ENCODE measurements at regions not wholly inside any gene's neighbourhood (a gene's known extent, or its start where the extent isn't known, plus 50 kb on each side); places are given as distances from the start of the nearest gene placed in this dataset.
"Not testable (repeated sequence)": the region's sequence is repeated elsewhere in the genome, so short reads cannot be mapped to it uniquely, and the experiment has no call there.

DNA sequence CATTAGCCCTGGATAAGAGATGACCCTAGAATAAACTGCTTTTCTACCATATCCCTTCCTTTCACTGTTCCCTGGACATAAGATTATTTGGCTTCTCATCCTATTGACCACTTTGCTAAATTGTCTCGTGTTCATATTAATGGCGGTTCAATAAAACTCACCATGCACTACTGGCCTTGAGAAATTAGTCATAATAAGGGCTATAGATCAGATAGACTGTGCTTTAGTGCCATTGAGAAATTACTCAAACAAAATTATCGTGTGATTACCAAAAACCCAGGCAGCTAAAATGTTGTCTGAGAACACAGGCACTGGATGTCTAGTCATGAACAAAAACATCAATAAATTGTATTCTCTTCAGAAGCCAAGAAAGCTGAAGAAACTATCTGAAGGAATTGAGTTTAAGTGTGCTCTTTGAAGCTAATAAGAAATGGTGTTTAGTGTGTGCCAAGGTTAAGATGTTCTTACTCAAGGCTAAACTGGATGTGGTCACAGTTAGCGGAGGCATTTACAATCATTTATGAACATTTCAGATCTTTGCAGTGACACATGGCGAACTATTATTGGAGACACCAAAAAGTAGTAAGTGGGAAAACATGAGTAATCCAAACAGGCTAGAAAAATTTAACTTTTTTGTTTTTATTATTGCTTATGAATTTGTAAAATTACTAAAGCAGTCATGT lies 460.4 kb upstream of the RORB start:
- DNase-seq: no peak

DNA sequence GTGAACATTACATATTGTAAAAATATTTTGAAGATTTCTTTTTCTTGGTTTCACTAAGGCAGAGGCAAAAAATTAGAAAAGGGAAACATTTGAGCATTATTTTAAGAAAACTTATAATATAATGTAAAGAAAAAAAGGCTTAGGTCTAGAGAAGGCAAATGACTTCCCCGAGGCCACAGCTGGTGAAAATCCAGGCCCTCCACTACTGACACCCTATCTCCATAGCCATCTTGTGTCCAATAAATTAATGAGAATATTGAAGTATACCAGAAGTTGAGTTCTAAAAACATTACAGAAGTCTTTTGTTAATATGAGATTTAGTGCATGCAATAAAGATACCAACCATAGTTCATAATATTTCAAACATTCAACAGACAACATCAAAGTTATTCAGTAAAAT lies 459.9 kb upstream of the RORB start:
- no peak for DNase-seq

DNA sequence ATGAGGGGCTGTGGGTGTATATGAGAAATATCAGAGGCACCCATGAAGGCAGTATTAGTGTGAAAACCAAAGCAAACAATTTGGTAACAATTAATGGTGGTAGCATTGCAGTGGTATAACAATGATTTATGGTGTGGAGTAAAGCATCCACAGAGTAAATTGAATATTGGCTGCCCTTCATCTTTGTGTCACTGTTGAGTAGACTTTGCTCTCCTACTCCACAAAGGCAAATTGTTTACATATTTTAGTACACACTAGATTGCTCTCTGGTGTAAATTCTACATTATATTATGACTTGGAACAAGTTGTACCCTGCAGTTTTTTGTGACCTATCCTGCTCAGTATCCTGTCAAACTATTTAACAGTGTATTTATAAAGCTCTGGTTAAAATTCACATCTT lies 455.5 kb upstream of the RORB start:
- no peak for DNase-seq

DNA sequence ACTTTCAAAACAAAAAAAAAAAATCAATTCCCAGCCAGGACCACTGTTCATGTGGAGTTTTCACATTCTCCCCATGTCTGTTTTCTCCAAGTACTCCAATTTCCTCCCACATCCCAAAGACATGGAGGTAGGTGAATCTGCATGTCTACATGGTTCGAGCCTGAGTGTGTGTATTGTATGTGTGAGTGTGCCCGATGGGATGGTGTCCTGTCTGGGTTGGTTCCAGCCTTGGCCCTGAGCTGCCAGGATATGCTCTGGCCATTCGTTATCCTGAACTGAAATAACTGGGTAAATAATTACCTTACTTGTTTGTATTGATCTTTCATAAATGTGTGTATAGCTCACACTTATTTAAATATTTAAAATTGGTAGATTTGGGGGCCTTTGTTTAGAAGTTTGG lies 452.3 kb upstream of the RORB start:
- DNase-seq: no peak

DNA sequence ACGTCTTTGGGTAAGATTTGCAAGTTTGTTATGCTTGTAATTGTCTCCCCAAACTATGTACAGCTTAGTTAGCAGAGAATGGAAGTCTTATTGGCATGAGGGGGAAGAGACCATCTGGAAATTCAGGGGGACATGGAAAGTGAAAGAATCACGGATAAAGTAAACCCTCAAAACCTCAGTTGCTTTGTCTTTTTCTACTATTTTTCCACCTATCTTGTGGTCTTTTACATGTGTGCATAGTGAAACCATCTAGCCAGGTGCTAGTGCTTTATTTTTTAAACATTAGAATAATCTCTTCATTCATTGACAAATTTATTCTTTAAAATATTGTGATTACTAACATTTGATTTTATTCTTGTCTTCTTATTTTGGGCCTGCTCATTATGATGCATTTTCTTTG lies 441.1 kb upstream of the RORB start:
- no peak for DNase-seq

DNA sequence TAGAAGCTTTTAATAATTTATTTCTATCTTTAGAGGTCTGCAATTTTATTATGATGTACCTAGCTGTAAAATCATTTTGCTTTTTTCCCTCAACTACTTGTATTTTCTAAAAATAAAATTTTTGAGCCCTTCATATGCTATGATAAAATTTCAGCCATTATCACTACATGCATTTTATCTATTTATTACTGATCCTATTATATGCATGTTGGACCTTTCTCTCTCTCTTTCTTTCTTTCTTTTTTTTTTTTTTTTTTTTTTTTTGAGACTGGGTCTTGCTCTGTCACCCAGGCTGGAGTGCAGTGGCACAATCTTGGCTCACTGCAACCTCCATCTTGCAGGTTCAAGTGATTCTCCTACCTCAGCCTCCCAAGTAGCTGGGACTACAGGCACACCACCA lies 440.1 kb upstream of the RORB start:
- DNase-seq: not testable (repeated sequence)

DNA sequence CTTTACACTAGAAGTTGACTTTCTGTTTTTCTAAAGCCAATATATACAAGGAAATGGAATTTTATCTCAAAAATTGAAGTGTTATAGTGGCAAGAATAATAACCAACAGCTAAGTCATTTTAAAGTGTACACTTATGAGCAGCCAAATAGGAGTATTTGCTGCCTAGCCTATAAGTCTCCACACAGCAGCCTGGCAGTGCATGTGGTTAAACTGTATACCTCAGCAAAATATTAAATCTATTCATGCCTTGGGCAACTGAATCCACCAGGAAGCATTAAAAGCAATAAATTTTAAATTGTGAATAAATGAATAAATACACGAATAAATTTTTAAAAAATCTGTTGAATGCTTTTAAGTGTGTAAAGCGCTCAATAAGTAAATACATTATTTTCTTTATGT lies 432.4 kb upstream of the RORB start:
- no peak for DNase-seq

DNA sequence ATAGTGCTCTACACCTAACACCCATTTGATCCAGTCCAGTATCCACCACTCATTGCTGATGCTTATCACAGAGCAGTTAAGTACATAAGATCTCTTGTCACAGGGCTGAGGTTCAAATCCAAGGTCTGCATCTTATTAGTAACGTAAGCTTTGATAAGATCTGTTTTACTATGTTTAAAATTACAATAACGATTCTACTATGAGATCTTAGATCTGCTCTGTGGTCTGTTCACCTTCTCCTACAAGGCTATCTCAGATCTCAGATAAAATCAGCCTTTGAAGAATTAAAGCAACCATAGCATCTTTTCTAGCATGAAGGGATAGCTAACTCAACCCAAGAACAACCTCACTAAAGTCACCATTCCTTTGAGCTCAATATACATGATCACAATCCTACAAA lies 431.0 kb upstream of the RORB start:
- no peak for DNase-seq

DNA sequence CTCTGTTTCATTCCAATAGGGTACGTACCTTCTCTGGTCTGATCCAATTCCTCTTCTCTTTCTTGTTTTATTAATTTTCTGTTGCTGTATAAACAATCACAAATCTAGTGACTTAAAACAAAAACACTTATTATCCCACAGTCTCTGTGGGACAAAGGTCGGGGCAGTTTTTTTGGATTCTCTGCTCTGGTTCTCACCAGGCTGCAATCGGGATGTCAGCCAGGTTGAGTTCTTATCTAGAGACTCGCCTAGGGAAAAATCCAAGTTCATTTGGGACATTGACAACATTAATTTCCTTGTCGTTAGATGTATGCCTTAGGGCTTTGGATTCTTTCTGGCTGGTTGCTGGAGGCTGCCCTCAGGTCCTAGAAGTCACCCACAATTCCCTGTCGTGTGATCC lies 430.5 kb upstream of the RORB start:
- DNase-seq: no peak

DNA sequence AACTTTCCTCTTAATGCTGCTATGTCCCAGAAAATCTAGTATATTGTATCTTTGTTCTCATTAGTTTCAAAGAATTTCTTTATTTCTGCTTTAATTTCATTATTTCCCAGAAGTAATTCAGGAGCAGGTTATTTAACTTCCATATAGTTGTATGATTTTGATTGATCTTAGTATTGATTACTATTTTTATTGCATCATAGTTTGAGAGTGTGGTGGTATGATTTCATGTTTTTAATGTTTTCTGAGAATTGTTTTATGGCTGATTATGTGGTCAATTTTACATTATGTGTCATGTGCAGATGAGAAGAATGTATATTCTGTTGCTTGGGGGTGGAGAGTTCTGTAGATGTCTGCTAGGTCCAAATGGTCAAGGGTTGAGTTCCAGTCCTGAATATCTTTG lies 425.6 kb upstream of the RORB start:
- DNase-seq: no peak

DNA sequence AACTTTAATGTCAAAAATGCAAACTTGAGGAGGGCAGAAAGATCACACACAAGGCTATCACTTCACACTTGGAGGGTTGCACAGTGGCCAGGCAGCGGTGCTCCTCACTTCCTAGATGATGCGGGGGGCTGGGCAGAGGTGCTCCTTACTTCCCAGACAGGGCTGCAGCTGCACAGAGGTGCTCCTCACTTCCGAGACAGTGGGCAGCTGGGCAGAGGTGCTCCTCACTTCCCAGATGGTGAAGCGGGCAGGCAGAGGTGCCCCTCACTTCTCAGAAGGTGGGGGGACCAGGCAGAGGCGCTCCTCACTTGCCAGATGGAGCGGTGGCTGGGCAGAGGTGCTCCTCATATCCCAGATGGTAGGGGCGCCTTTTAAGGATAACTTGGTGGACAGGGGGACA lies 423.2 kb upstream of the RORB start:
- DNase-seq: no peak

DNA sequence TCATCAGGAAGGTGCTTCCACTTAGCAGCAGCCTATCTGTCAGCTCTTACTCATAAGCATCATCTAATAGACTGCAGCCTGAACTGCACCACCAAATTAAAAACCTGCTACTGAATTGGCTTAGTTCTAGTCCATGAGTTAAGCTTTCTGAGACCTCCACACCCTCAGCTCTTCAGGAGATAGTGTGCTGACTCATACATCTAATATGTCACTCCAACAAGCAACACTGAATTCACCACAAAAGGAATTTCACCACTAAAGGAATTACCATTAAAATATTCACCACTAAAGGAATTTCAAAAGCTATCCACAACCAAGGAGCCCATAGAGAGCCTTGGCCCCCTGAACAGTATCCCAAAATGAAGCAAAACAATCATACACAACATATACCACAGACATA lies 418.5 kb upstream of the RORB start:
- no peak for DNase-seq

DNA sequence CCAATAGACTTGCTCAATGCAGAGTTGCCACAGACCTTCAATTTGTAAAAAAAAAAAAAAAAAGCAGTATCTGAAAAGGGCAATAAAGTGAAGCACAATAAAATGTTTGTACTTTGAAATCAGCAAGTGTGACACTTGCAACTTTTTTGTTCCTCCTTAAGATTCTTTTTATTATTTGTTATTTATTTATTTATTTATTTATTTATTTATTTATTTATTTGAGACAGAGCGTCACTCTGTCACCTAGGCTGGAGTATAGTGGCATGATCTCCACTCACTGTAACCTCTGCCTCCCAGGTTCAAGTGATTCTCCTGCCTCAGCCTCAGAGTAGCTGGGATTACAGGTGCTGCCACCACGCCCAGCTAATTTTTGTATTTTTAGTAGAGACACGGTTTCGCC lies 416.5 kb upstream of the RORB start:
- DNase-seq: not testable (repeated sequence)

DNA sequence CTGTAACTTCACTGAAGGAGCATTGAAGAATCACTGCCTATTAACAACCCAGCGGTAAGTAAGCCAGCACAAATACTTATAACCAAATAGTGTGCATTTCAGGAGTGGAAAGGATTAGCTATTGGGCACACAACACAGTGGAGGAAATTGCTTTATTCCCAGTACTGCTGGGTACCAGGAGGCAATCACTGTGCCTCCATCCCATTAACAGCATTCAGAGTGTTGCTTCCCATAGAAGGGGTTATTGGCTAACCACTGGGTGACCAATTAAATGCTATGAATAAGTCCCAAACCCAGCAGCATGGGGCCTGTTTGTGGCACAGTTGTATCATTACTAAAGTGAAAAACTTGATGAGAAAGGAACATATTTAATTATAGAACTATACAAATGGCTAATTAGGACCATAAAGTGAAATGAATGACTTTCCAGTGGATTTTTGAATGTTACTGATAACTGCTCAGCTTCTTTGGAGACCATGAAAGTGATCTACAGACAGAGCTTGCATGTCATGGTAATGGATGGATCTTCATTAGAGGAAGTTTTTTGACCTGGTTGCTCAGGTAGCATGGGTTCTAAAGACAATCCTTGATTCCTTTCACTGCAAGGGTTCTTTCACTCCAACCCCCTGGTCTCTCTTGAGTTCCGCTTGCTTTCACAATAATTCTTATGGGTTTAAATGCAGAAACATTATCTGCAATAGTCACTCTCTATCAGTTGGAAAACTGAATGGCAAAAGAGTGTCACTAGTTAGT lies 413.3 kb upstream of the RORB start:
- DNase-seq: no peak

DNA sequence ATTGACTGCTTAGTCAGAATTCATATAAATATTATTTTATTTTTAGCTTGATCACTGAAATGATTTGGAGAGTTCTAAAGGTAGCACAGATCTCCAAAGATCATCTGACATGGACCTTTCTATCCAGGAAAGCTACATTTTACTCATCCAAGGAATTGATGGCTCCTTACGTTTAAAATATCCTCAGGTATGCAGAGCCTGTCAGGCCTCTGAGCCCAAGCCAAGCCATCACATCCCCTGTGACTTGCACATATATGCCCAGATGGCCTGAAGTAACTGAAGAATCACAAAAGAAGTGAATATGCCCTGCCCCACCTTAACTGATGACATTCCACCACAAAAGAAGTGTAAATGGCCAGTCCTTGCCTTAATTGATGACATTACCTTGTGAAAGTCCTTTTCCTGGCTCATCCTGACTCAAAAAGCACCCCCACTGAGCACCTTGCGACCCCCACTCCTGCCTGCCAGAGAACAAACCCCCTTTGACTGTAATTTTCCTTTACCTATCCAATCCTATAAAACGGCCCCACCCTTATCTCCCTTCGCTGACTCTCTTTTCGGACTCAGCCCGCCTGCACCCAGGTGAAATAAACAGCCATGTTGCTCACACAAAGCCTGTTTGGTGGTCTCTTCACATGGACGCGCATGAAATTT lies 411.6 kb upstream of the RORB start:
- DNase-seq: not testable (repeated sequence)

DNA sequence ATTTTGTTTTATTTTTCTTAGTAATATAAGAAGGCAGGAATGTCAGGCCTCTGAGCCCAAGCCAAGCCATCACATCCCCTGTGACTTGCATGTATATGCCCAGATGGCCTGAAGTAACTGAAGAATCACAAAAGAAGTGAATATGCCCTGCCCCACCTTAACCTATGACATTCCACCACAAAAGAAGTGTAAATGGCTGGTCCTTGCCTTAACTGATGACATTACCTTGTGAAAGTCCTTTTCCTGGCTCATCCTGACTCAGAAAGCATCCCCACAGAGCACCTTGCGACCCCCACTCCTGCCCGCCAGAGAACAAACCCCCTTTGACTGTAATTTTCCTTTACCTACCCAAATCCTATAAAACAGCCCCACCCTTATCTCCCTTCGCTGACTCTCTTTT lies 406.2 kb upstream of the RORB start:
- DNase-seq: not testable (repeated sequence)

DNA sequence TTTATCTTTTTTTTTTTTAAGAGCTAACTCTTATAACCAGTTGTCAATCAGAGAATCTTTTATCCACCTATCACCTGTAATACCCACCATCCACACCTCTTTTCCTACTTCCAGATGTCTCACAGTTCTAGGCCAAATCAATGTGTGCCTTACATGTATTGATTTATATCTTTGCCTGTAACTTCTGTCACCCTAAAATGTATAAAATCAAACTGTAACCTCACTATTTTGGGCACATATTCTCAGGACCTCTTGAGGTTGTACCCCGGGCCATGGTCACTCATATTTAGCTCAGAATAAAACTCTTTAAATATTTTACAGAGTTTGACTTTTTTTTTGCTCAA lies 404.7 kb upstream of the RORB start:
- DNase-seq: no peak

DNA sequence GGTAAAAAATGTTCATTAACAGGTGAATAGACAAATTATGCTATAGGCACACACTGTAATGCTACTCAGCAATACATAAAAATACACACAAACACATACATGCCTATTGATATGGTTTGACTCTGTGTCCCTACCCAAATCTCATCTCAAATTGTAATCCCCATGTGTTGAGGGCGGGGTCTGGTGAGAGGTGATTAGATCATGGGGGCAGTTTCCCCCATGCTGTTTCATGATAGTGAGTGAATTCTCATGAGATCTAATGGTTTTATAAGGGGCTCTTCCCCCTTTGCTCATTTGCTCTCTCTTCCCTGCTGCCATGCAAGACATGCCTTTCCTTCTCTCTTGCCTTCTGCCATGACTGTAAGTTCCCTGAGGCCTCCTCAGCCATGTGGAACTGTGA lies 403.1 kb upstream of the RORB start:
- DNase-seq: not testable (repeated sequence)

DNA sequence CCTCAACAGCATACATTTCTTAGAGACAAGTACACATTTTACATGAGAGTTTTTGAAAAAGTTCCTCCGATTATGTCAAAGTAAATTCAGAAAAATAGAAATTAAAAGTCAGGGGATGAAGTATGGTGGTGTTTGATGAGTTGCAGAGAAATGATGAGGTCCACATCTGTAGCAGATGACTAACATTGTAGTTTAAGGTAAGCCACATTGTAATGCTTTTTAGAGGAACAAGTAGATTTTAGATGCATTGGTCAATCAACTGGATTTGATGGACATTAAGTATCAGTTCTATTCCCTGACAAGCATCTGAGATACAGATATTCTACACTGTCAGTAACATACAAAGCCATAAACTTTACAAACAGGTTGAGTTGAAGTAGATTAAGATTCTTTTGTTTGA lies 402.4 kb upstream of the RORB start:
- DNase-seq: no peak

DNA sequence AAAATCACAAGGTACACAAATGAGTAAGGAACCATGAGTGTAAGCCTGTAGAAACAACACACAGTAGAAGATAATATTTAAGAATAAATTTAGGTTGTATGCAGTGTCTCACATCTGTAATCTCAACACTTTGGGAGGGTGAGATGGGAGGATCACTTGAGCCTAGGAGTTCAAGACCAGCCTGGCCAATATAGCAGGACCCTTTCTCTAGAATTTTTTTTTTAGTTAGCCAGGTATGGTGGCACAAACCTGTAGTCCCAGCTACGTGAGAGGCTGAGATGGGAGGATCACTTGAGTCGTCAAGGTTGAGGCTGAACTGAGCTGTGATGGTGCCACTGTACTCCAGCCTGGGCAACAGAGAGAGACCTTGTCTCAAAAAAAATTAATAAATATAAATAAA lies 401.2 kb upstream of the RORB start:
- no peak for DNase-seq

DNA sequence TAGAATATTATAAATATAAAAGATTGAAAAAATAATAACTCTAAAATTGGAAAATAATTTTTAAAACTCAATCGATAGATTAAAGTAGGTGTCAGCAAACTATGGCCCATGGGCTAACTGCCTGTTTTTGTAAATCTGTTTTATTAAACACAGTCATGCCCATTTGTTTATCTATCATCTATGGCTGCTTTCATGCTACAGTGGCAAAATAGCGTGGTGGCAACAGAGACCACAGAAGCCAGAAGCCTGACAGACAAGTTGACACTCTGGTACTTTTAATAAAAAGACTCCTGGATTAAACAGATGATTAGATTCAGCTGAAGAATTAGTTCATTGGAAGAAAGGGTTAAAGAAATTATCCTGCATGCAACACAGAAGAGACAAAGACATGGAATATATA lies 400.7 kb upstream of the RORB start:
- no peak for DNase-seq

DNA sequence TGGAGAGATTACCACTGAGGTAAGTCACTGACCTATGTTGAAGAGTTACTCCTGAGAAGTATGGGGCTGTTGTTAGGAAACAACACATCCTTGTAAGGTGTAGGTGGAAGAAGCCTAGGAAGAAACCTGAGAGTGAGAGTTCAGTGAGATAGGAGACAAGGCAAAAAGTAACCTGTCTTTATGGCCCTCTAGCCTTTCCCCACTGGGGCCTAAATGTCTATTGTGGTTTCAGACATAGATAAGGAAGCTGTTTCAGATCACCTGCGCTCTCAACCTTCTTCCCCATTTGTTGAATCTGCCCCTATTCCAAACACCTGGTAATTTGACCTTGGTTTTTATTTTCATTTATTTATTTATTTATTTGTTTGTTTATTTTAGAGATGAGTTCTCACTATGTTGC lies 397.1 kb upstream of the RORB start:
- DNase-seq: no peak

DNA sequence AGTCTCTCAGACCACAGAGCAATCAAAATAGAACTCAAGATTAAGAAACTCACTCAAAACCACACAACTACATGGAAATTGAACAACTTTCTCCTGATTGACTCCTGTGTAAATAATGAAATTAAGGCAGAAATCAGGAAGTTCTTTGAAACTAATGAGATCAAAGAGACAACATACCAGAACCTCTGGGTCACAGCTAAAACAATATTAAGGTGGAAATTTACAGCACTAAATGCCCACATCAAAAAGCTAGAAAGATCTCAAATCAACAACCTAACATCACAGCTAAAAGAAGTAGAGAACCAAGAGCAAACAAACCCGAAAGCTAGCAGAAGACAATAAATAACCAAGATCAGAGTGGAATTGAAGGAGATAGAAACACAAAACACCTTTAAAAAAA lies 395.0 kb upstream of the RORB start:
- not testable (repeated sequence) for DNase-seq

DNA sequence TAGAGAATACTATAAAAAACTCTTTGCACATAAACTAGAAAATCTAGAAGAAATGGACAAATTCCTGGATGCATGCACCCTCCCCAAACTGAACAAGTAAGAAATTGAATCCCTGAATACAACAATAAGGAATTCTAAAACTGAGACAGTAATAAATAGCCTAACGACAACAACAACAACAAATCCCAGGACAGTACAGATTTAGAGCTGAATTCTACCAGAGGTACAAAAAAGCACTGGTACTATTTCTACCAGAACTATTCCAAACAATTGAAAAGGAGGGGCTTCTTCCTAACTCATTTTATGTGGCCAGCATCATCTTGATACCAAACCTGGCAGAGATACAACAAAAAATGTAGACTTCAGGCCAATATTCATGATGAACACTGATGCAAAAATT lies 394.4 kb upstream of the RORB start:
- no peak for DNase-seq

DNA sequence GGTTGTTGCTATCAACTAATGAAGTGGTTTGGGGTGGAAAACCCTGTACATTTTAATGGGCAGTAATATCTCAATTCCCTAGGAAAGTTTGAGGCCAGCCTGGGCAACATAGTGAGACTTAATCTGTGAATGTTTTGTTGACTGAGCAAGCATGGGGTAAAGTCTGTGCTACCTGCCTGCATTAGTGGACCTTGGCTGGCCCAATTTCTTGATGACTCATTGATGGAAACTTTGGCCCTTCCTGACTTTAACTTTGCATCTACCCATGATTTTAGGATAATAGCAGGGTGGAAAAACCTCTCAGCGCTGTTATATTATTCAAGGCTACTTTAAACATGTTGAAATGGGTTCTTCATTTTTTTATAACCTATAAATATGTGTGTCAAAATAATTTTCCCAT lies 389.4 kb upstream of the RORB start:
- DNase-seq: no peak
